ENCODE measurements at regions not wholly inside any gene's neighbourhood (a gene's known extent, or its start where the extent isn't known, plus 50 kb on each side); places are given as distances from the start of the nearest gene placed in this dataset.
"Not testable (repeated sequence)": the region's sequence is repeated elsewhere in the genome, so short reads cannot be mapped to it uniquely, and the experiment has no call there.

DNA sequence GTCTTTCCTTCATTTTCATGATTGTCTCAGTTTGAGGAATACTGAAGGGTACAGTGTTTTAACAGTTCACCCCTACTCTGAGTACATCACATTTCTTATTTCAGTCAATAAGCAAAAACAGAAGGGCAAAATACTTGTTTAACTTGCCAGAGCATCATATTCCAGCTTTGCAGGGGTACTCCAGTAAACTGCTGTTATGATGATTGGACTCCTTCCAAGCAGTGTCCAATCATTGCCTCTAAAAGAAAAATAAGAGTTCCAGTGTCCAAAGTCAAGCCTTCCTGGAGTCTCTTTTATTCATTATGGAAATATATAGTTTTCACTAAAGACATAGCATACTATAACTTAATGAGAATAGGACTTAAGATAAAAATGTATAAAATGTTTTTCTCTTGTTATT is 105.1 kb downstream of the FANCF start:
- TF ChIP-seq ZFP30 (CRISPR knock-in tag; IDR thresholded peaks at IDR 0.05) (no peak), ZNF70 (CRISPR knock-in tag; IDR thresholded peaks at IDR 0.05) (no peak), ZNF8 (CRISPR knock-in tag; IDR thresholded peaks at IDR 0.05) (no peak), ZFP3 (CRISPR knock-in tag; IDR thresholded peaks at IDR 0.05) (no peak), ZNF565 (CRISPR knock-in tag; conservative IDR thresholded peaks at IDR 0.05; ENCODE audit: low read depth) (no peak), TCF4 (CRISPR knock-in tag; IDR thresholded peaks at IDR 0.05; ENCODE audit: borderline replicate concordance) (no peak), SNAI2 (CRISPR knock-in tag; IDR thresholded peaks at IDR 0.05) (no peak), ZC3H10 (CRISPR knock-in tag; IDR thresholded peaks at IDR 0.05) (no peak)
- TF ChIP-seq, protein P1, sequence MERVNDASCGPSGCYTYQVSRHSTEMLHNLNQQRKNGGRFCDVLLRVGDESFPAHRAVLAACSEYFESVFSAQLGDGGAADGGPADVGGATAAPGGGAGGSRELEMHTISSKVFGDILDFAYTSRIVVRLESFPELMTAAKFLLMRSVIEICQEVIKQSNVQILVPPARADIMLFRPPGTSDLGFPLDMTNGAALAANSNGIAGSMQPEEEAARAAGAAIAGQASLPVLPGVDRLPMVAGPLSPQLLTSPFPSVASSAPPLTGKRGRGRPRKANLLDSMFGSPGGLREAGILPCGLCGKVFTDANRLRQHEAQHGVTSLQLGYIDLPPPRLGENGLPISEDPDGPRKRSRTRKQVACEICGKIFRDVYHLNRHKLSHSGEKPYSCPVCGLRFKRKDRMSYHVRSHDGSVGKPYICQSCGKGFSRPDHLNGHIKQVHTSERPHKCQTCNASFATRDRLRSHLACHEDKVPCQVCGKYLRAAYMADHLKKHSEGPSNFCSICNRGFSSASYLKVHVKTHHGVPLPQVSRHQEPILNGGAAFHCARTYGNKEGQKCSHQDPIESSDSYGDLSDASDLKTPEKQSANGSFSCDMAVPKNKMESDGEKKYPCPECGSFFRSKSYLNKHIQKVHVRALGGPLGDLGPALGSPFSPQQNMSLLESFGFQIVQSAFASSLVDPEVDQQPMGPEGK (CRISPR knock-in tag; IDR thresholded peaks at IDR 0.05; ENCODE audit: borderline replicate concordance) = no peak
- TF ChIP-seq, protein P2, sequence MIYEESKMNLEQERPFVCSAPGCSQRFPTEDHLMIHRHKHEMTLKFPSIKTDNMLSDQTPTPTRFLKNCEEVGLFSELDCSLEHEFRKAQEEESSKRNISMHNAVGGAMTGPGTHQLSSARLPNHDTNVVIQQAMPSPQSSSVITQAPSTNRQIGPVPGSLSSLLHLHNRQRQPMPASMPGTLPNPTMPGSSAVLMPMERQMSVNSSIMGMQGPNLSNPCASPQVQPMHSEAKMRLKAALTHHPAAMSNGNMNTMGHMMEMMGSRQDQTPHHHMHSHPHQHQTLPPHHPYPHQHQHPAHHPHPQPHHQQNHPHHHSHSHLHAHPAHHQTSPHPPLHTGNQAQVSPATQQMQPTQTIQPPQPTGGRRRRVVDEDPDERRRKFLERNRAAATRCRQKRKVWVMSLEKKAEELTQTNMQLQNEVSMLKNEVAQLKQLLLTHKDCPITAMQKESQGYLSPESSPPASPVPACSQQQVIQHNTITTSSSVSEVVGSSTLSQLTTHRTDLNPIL (CRISPR knock-in tag; IDR thresholded peaks at IDR 0.05; ENCODE audit: low read depth) = no peak
- ATAC-seq = no peak

DNA sequence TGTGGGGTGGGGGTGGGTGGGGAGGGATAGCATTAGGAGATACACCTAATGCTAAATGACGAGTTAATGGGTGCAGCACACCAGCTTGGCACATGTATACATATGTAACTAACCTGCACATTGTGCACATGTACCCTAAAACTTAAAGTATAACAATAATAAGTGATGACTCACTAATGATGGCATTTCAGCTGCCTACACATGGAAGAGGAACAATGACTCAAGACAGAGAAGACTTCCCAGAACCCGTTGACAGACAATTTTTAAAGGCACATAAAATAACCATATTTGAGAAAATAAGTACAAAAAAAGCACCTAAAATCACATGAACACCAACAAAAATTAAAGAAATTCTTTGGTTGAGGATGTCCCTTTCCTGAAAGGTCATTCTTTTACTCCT is 107.3 kb downstream of the FANCF start:
- ATAC-seq = not testable (repeated sequence)

DNA sequence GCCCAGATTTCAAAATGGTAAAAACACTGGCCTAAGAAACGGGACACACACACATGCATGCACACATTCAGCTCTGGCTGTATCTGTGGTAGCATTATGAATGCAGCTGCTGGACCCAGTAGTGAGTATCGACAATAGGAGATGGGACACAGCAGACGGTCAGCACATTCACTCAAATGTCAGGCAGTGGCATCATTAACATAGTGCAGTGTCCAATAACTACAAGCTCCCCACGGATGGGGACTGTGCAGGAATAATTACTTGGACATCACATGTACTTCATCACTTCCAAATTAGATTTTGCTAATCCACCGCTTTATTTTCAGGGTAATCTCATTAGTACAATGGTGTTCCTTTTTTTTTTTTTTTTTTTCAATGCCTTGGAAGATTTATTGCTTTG is 109.5 kb downstream of the FANCF start:
- no peak for ATAC-seq
- TF ChIP-seq TCF4 (CRISPR knock-in tag; IDR thresholded peaks at IDR 0.05; ENCODE audit: borderline replicate concordance) = no peak
- no peak for TF ChIP-seq ZC3H10 (CRISPR knock-in tag; IDR thresholded peaks at IDR 0.05)
- TF ChIP-seq ZNF565 (CRISPR knock-in tag; conservative IDR thresholded peaks at IDR 0.05; ENCODE audit: low read depth) = no peak
- no peak for TF ChIP-seq ZFP3 (CRISPR knock-in tag; IDR thresholded peaks at IDR 0.05)
- no peak for TF ChIP-seq CSDC2 (CRISPR knock-in tag; IDR thresholded peaks at IDR 0.05)
- TF ChIP-seq, protein P1 (CRISPR knock-in tag; IDR thresholded peaks at IDR 0.05; ENCODE audit: borderline replicate concordance) = no peak
- no peak for TF ChIP-seq SNAI2 (CRISPR knock-in tag; IDR thresholded peaks at IDR 0.05)
- TF ChIP-seq ESRRG (CRISPR knock-in tag; IDR thresholded peaks at IDR 0.05) = no peak
- TF ChIP-seq, protein P3, sequence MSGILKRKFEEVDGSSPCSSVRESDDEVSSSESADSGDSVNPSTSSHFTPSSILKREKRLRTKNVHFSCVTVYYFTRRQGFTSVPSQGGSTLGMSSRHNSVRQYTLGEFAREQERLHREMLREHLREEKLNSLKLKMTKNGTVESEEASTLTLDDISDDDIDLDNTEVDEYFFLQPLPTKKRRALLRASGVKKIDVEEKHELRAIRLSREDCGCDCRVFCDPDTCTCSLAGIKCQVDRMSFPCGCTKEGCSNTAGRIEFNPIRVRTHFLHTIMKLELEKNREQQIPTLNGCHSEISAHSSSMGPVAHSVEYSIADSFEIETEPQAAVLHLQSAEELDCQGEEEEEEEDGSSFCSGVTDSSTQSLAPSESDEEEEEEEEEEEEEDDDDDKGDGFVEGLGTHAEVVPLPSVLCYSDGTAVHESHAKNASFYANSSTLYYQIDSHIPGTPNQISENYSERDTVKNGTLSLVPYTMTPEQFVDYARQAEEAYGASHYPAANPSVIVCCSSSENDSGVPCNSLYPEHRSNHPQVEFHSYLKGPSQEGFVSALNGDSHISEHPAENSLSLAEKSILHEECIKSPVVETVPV (CRISPR knock-in tag; IDR thresholded peaks at IDR 0.05) = no peak
- TF ChIP-seq RARB (CRISPR knock-in tag; IDR thresholded peaks at IDR 0.05) = no peak
- TF ChIP-seq ZFP30 (CRISPR knock-in tag; IDR thresholded peaks at IDR 0.05) = no peak
- TF ChIP-seq ZNF8 (CRISPR knock-in tag; IDR thresholded peaks at IDR 0.05) = no peak
- no peak for TF ChIP-seq ISL1 (CRISPR knock-in tag; IDR thresholded peaks at IDR 0.05)
- TF ChIP-seq OSR1 (CRISPR knock-in tag; IDR thresholded peaks at IDR 0.05) = no peak
- no peak for TF ChIP-seq TOX (CRISPR knock-in tag; IDR thresholded peaks at IDR 0.05; ENCODE audit: borderline replicate concordance)
- no peak for TF ChIP-seq GLIS3 (CRISPR knock-in tag; IDR thresholded peaks at IDR 0.05)

DNA sequence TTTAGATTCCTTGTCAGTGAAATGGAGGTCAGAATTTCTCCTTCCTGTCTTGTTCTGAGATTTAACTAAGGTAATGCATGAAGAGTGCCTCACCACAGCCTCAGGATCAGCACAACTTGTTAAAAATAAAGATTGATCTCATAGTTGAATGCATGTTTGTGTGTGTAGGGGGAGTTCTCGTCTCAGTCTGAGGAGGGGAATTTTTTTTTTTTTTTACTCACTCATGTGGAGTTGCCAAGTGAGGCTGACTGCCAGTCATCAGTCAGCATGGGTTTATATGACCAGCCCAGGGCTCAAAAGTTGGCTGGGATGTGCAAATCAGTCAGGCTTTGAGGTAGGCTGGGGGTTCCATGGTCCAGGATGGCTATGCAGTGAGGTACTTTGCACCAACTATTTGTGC is 113.2 kb downstream of the FANCF start:
- ATAC-seq = no peak
- TF ChIP-seq ARNTL (CRISPR knock-in tag; IDR thresholded peaks at IDR 0.05; ENCODE audit: borderline replicate concordance, low read depth) (no peak), TCF4 (CRISPR knock-in tag; IDR thresholded peaks at IDR 0.05; ENCODE audit: borderline replicate concordance) (no peak), ISL1 (CRISPR knock-in tag; IDR thresholded peaks at IDR 0.05) (no peak), ZFP30 (CRISPR knock-in tag; IDR thresholded peaks at IDR 0.05) (no peak), RARB (CRISPR knock-in tag; IDR thresholded peaks at IDR 0.05) (no peak), ZFP3 (CRISPR knock-in tag; IDR thresholded peaks at IDR 0.05) (no peak), CSDC2 (CRISPR knock-in tag; IDR thresholded peaks at IDR 0.05) (no peak), ZNF8 (CRISPR knock-in tag; IDR thresholded peaks at IDR 0.05) (no peak)
- TF ChIP-seq, protein P4, sequence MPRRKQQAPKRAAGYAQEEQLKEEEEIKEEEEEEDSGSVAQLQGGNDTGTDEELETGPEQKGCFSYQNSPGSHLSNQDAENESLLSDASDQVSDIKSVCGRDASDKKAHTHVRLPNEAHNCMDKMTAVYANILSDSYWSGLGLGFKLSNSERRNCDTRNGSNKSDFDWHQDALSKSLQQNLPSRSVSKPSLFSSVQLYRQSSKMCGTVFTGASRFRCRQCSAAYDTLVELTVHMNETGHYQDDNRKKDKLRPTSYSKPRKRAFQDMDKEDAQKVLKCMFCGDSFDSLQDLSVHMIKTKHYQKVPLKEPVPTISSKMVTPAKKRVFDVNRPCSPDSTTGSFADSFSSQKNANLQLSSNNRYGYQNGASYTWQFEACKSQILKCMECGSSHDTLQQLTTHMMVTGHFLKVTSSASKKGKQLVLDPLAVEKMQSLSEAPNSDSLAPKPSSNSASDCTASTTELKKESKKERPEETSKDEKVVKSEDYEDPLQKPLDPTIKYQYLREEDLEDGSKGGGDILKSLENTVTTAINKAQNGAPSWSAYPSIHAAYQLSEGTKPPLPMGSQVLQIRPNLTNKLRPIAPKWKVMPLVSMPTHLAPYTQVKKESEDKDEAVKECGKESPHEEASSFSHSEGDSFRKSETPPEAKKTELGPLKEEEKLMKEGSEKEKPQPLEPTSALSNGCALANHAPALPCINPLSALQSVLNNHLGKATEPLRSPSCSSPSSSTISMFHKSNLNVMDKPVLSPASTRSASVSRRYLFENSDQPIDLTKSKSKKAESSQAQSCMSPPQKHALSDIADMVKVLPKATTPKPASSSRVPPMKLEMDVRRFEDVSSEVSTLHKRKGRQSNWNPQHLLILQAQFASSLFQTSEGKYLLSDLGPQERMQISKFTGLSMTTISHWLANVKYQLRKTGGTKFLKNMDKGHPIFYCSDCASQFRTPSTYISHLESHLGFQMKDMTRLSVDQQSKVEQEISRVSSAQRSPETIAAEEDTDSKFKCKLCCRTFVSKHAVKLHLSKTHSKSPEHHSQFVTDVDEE (CRISPR knock-in tag; IDR thresholded peaks at IDR 0.05) = no peak
- TF ChIP-seq, protein P3 (CRISPR knock-in tag; IDR thresholded peaks at IDR 0.05) = no peak
- TF ChIP-seq, protein P1 (CRISPR knock-in tag; IDR thresholded peaks at IDR 0.05; ENCODE audit: borderline replicate concordance) = no peak

Measured in SK-N-SH treated with all-trans-retinoic acid at 6 μM for 48 hours (cell line).